Activated naive CD8-positive, alpha-beta T cell treated with anti-CD3 and anti-CD28 coated beads, Interleukin-2, amount 50 U/mL, for 16 hours (primary cell): ENCODE measurements at regions not wholly inside any gene's neighbourhood (a gene's known extent, or its start where the extent isn't known, plus 50 kb on each side); places are given as distances from the start of the nearest gene placed in this dataset.

ENCODE experiments used
- DNase-seq: peaks from one replicate; pipeline ENCODE4 v3.0.0-alpha.2; 2020; ENCODE audit warnings: low read depth, low spot score

DNA sequence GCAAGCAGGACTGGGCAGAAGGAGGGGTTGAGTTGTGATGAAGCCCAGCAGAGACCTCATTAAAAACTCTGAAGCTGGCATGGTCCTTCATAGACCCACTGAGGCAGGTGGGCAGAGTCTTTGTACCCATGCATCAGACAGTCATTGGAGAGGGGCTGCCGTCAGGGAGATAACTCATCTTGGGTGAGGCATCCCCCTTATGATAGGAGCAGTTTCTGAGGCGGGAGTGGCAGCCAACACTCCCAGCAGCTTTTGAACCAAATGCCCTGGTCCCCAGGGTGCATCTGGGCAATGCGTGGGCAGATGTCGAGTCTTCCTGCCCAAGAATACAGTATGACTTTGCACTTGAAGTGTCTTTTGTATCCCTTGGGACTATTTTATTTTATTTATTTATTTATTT is 68.1 kb downstream of the HTR5A start:
- DNase-seq, result no peak

DNA sequence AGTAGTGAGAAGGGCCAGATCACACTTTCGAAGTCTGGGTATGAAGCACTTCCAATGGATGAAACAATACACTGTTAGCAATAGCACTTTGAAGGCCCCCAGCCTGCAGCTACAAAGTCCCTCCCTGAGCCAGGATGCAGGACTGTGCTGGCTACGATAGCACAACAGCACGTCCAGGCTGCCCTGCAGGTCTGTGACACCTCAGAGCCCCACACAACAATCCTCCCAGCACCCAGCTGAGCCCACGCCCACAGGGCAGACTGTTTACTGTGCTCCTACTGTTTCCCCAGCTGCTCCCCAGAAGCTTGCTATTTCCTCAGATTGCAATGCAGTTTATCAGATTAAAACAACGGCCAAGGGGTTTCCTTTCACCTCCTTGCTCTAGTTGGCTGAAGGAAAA is 71.4 kb downstream of the HTR5A start:
- DNase-seq, result no peak

DNA sequence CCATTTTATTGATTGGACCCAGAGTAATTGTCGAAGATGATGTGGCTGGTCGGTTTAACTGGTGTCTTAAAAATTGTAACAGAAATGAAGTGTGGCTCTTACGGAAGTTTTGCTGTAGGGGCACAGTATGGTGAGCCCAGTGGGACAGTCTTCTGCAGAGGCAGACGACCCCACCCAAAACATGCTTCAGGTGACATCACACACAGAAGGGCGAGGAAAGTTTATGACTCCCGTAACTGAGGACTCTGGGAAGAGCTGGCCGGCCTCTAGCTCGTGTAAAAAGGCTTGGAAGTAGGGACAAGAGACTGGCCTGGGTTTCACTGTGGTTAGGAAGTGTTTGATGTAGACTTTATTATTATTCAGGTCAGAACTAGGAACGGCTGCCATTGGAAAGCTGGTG is 73.3 kb downstream of the HTR5A start:
- no peak for DNase-seq

DNA sequence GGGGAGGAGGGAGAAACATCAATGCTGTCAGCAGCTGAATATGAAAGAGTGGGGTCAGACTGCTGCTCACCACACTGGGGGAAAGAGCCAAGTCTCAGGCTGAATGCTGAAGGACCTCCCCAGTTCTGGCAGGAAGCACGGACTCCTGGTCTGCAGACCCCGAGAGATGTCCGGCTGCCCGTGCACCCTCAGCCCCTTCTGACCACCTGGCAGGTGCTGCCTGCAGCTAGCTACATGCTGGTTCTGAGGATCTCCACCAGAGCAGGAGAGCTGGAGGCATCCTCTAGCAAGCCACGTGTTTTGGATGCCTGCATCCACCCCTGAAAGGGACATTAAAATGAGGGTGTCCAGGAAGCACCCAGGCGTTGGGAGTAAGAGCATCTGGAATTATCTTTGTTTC is 74.2 kb downstream of the HTR5A start:
- DNase-seq, result no peak

DNA sequence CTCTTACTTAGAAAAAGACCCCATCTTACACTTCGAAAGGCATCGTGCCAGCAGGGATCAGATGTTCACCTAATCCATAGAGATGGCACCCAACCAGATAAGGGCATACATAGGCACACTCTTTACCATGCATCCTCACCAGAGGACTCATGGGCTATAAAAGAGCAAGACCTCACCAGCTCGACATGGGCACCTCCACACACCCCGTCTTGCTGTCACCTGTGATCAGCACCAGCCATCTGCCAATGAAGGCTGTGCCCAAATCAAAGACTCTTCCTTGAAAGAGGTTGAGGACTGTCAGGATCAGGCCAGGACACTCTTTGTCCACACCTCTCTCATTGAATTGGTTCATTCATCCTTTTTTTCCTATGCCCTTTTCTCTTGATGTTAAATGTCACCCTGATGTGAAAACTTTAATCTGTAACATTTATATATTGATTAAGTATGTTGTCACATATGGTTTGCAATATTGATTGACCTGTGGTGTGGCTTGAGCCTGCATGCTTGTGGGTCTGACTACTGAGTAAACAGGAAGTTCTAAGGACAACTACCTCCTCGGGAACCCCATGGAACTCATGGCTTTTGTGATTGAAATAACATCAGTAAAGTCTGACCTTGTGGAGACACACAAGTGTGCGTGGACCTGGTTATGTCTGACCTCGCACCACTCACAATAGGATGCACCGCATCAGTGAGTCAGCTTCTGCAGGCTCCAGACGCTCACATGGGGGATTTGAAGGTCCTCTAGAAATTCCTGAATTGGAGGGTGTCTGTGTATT is 75.5 kb downstream of the HTR5A start:
- no peak for DNase-seq

DNA sequence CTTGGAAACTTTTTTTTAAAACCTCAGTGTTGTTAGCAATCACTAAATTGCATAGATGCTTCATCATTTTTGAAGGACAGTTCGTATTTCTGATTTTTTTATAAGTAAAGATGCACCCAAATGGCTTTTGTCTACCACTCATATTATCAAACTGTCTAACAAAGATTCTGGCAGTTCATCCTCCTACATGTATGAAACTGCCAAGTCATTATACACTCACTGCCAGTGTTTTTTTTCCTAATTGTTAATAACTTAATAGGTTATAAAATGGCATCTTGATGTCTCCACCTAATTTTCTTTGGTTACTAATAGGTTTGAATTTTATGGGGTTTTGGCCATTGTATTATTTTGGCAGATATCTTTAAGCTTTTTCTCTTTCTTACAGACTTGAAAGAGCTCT is 77.0 kb downstream of the HTR5A start:
- DNase-seq, result no peak

DNA sequence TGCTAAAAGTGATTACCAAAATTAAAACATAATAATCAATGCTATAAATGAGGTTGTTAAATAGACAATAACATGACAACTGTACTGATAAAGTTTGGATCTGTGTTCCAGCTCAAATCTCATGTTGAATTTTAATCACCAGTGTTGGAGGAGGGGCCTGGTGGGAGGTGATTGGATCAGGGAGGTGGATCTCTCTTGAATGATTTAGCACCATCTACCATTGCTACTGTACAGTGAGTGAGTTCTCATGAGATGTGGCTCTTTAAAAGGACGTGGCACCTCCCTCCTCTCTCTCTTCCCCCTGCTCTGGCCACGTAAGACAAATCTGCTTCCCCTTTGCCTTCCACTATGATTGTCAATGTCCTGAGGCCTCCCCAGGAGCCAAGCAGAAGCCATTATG is 77.5 kb downstream of the HTR5A start:
- no peak for DNase-seq

DNA sequence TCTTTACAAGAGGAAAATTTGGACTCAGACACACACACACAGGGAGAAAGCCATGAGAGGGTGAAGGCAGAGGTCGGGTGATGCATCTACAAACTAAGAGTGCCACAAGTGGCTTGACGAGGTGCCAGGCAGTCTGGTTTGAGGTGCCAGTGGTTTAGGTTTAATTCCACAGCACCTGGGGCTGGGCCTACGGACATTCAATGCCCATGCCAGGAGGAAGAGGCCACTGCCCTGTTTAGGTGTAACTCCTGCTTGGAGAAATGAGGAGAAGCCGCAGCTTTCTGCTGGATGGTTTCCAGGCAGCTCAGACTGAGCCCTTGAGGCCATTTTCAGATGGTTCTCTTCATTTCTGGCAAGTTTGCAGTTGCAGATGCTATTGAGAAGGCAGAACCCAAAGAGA is 83.6 kb downstream of the HTR5A start:
- DNase-seq, result no peak

DNA sequence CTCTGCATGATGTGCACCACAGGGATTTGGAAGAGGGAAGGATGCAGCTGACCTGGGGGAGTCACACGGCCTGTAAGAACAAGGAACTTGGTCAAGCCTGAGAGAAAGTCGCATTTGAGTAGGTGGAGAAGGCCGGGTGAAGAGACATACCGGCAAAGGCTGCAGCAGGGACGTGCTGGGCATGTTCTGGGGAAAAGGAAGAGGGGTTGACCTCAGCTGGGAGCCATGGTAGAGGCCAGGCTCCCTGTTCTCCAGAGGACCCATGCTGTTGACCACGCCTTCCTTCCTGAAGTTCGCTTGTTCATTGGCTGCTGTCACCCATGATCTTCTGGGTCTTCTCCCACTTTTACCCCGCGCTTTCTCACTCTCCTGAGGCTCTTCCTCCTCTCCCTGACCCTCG is 84.5 kb downstream of the HTR5A start:
- no peak for DNase-seq

DNA sequence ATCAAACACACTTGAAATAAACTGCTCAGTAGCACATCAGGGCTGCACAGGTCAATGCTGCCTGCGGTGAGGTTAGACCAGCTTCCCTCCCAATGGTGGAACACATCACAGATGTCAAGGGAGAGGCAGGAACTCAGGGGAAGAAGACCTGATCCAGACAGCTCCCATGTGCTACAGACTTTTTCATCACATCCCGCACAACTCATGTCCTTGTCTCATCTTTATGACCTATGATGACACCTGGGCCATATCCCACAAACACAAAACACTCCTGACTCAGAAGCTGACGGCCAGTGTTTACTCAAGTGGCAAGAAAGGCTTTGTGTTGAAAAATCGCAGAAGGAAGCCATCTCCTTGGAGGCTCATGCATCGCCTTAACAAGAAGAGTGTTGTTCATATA is 91.6 kb downstream of the HTR5A start:
- no peak for DNase-seq

DNA sequence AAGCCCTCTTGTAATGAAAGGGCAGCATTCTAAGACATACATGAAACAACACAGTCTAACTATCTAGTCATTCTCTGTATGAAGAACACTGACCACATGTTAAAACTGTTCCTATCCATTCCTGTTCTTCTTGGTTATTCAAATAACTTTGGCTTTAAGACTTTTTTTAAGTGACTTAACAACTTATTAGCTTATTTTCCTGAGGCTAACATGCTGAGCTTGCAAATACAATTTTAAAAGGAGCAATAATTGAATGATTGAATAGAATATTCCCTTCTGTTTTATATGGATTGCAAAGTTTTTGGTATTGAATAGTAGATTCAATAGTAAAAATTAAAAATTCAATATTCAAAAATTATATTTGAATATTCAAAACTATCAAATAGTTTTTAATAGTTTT is 92.3 kb downstream of the HTR5A start:
- no peak for DNase-seq

DNA sequence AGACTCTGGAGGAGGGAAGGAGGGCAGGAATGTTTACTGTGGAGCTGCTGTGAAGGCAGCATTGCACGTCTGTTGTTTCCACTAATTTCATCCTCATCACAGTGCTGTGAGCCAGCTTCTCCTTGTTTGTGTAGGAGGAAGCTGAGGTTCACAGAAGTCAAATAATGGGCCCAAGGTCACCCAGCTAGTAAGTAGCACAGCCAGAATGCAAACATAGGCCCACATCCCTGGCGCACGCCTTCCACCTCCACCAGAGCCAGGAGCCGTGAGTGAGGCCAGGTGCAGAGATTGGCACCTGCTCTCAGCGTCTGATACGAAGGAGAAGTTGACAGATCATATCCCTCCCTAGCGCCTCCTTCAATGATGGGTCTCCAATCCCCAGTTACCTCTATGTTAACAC is 93.6 kb downstream of the HTR5A start:
- DNase-seq, result no peak

DNA sequence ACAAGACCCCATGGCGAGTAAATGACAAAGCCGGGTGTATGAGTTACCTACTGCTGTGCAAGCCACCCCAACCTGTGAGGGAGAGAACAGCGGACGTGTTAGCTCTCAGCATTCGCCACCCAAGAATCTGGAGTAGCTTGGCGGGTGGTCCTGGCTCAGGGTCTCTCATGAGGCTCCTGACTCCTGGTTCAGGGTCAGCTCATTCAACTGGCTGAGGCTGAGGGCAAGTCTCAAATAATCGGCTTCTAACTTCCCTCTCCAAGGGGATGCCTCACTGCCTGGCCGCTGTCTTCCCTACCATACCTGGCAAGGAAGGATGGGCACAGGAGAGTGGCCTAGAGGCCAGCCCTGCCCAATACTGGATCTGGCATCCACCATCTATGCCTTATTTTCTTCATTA is 94.2 kb downstream of the HTR5A start:
- DNase-seq, result no peak

DNA sequence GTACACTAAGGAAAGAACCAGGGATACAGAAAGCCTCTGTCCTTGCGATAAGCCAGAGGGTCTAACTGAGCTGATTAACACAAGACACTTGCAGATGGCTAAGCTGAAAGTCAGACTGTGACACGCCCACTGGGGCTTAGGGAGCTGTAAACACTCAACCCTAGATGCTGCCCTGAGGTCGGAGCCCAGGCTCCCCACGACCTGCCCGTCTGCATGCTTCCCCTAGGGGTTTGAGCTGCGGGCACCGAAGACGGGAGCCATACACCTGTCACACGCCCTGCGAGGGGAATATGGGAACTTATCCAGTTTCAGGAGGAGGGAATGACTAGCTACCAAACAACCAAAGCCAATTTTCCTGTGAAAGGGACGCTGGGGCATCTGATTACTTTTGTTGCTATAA is 96.0 kb downstream of the HTR5A start:
- no peak for DNase-seq

DNA sequence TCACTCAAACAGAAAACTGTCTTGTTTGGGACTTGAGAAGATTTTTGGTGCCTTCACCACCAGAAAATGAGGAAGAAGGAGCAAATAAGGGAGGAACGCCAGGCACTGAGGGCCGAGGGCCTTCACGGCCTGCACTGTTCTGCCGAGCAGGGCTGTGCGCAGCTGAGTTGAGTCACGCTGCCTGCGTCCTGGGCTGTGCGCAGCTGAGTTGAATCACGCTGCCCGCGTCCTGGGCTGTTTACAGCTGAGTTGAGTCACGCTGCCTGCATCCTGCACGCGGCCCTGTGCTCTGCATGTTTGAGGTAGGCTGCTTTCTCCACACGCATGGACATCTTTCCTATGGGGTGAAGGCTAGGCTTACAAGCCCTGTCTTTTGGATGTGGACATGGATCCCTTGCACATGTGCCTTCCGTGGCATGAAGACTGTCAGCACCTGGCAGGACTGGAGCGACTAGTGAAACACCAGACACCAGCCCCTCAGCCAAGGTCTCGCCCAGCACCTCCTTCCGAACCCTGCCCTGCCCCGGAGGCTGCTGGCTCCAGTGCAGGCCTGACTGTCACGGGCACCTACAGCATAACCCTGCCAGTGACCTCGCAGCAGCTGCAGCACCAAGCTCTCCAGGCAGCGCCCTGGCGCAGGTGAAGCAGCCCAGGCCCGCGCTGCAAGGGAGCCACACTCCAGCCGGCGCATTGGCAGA is 96.7 kb downstream of the HTR5A start:
- no peak for DNase-seq

DNA sequence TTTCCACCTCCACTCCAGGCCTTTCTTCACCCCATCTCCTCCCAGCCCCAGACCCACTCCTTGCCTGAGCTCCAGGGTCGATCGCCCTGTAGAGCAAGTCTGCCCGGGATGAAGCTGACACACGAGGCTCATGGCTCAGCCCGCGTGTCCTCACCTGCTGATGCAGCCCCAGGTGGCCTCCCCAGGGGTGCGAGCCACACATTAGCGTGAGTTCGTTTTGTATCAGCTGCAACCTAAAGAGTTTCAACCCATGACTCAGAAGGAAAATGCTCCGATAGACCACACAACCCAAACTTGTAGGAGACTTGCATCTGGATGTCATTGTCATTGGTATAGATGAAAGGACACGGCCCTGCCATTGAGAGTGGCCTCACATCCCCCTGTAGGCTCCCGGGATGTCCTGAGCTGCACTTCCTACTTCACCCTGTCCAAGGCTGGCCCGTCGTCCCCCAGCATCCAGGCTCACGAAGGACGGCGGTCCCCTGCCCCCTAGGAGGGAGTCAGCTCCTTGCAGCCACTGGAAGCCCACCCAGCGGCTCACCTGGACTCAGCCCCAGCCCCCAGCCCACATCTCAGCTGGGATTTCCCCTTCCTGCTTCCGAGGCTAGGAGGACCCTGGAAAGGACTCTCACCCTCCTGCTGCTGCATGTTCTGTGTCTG is 97.7 kb downstream of the HTR5A start:
- no peak for DNase-seq

DNA sequence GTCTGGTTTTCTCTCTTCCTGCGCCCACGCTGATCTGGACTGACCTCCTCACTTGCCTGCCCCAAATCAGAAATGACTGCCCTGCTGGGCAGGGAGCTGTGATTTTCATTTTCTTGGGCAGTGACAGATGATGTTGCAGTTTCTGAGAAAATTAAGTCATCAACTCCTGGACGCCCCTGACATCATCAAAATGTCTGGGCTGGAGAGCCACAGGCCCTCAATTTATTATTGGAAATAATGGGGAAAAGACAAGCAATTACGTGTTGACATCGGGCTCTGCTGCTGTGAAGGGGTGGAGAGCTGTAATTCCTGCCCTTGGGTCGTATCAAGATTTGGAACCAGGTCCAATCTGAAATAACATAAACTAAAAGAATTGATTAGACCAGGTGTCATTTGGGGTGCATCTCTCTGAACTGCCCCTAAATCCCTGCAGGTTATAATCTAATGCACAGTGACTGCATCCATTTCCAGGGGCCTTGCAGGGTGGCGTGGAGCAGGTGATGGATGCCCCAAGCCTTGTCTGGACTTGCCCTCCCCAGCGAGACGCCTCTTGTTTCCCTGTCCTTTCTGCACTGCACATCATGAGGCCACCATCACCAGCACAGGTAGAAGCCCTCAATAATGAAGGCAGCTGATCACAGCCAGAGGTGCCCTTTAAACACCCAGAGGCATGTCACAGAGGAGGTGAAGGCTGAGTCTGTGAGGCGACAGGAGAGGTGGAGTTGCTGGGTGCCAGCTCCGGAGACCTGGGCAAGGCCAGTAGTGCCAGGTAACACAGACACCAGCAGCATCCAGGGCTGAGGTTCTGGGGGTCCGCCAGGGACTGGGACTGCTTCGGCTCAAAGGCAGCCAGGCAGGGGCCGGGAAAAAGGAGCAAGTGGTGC is 98.7 kb downstream of the HTR5A start:
- no peak for DNase-seq

DNA sequence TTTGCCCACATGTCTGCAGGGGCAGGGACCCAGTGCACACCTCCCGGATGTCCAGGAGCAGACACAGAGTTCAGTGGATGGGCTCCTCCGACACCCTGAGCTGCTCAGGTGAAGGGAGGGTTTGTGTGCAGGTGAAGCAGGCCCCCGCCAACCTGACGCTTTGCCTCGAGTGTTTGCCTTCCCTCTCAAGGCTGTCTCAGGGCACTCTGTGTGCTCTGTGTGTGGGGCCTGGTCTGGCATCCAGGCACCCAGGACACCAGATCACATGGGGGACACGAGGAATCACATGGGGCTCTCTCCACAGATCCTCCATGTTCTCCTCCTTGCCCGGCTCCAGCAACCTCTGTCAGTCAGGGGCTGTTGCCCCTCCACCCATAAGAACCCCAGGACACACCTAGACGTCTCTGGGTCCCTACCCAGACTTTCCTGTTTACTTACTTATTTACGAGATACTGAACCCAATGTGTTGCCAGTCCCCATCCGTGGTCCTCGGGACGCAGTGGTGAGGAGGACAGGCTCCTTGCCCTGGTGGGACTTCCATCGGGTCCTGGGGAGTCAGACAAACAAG is 99.5 kb downstream of the HTR5A start:
- no peak for DNase-seq

DNA sequence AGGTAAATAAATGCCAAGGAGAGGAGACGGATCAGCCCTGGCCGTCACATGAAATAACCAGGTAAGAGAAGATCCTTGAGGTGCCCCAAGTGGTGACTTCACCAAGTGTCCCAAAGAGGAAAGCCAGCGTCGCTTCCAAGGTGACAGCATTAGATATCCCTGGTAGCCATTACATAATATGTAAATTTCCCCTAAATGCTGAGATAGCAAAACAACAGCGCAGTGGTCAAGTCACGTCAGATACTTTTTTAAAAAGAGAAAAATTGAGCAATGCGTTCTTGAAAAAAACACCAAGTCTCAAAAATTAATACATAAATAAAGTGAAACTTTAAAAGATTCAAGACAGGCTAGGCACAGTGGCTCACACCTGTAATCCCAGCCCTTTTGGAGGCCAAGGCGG is 100.2 kb downstream of the HTR5A start:
- DNase-seq, result no peak

DNA sequence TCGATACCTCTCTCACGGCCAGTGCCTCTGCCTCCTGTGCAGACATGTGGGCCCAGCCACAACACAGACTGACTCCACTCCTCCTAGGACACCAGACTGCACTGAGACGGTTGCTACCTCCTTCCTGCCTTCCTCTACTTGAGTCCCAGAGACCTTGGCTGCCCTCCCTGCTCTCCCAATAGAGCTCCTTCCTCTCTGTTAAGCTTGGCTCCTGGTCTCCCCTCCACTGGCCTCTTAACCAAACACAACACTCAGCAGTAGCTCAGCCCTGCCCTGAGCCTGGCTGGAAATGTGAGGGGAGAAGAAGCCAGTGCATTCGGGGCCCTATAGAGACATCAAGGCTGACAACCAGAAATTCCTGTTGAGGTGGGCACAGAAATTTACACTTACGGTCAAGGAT is 102.0 kb downstream of the HTR5A start:
- DNase-seq, result no peak

DNA sequence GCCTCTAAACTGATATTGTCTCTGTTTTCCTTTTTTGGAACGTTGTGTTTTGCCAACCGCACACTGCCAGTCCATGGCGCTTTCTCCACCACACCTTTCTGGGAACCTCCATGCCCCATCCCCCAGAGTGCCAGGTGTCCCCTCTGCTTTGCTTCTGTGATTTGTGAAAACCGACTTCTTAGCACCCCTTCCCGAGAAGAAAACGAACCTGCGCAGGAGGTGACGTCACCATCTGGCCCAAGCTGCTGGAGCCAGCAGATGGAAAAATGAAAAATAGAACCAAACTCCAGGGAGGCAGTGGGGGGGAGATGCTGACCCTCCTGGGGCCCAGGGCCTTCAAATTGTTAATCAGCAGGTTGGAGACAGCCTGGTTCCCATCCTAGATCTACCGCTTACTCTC is 103.8 kb downstream of the HTR5A start:
- no peak for DNase-seq

DNA sequence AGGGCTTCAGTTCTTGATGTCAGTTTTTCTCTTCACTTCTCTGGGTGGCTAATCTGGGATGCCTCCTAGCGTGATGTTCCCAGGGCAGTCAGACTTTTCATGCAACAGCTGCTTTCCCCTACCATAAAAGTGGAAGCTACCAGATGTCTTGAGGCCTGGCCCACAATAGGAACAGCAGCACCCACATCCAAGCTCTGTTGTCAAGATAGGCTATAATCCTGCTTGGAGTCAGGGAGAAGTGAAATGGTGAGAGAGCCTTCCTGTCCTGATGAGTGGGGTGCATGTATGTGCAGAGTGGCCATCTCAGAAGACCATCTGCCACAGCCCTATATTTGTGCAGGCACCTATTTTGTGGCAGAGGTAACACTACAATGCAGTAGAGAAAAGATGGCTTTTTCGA is 108.0 kb downstream of the HTR5A start:
- DNase-seq, result no peak
